Natural killer cell (primary cell): ENCODE measurements at regions not wholly inside any gene's neighbourhood (a gene's known extent, or its start where the extent isn't known, plus 50 kb on each side); places are given as distances from the start of the nearest gene placed in this dataset.

Experiments used
- ATAC-seq, 3 donors: fragments of 150-1000 bp in 2 of 3; fragments of 200-7000 bp in 1 of 3; cut with Tn5 transposase; 1 replicate in 1 of 3; 2 replicates in 2 of 3; pipeline ENCODE4 v1.10.0; 2021; ENCODE audit warnings: mild to moderate bottlenecking in 2 of 3, moderate library complexity in 2 of 3
- DNase-seq, 2 donors: peaks; one replicate each; pipeline versions ENCODE4 v3.0.0 to v3.0.0-alpha.2; 2013 to 2021; ENCODE audit warnings: mixed read lengths in 1 of 2
- H3K27ac ChIP-seq: one replicate; pipeline ENCODE4 v1.5.1; 2013; ENCODE audit warnings: mild to moderate bottlenecking, low read length
- H3K27me3 ChIP-seq: one replicate; pipeline ENCODE4 v1.6.1; 2013; ENCODE audit warnings: low read length; ENCODE audit not compliant: control insufficient read depth, insufficient read depth
- H3K36me3 ChIP-seq: one replicate; pipeline ENCODE4 v1.6.1; 2013; ENCODE audit warnings: low read length; ENCODE audit not compliant: control insufficient read depth, insufficient read depth
- H3K4me1 ChIP-seq: one replicate; pipeline ENCODE4 v1.6.1; 2013; ENCODE audit warnings: low read length; ENCODE audit not compliant: control insufficient read depth, insufficient read depth
- H3K4me3 ChIP-seq: one replicate; pipeline ENCODE4 v1.5.1; 2013; ENCODE audit warnings: low read length
- H3K9me3 ChIP-seq: one replicate; pipeline ENCODE4 v1.6.1; 2013; ENCODE audit warnings: low read length; ENCODE audit not compliant: control insufficient read depth, insufficient read depth
- H3K27ac Mint-ChIP-seq, 2 donors: one replicate each; pipeline ENCODE4 v1.8.0; 2022; ENCODE audit warnings: mild to moderate bottlenecking in 2 of 2, mixed read lengths in 2 of 2, moderate library complexity in 1 of 2
- H3K27me3 Mint-ChIP-seq, 2 donors: one replicate each; pipeline ENCODE4 v1.8.0; 2022; ENCODE audit warnings: low read depth in 2 of 2, mixed read lengths in 2 of 2
- H3K36me3 Mint-ChIP-seq: one replicate; pipeline ENCODE4 v1.8.0; 2022; ENCODE audit warnings: mixed read lengths
- H3K4me1 Mint-ChIP-seq, 2 donors: one replicate each; pipeline ENCODE4 v1.8.0; 2022; ENCODE audit warnings: mixed read lengths in 2 of 2
- H3K4me3 Mint-ChIP-seq: one replicate; pipeline ENCODE4 v1.8.0; 2022; ENCODE audit warnings: mild to moderate bottlenecking, moderate library complexity, mixed read lengths
- H3K9me3 Mint-ChIP-seq, 2 donors: one replicate each; pipeline ENCODE4 v1.8.0; 2022; ENCODE audit warnings: mixed read lengths in 2 of 2
- WGBS: methylation state at CpG from one replicate; pipeline ENCODE4 v1.1.7; 2013; ENCODE audit warnings: missing lambda C conversion rate; ENCODE audit not compliant: insufficient coverage; 5-methylcytosine and 5-hydroxymethylcytosine counted together
- intact Hi-C: fragments of 100-400 bp; cut with micrococcal nuclease; formaldehyde crosslinking; loops from one replicate; pipeline ENCODE4 v1.14.2; 2022
- TF ChIP-seq, protein P1 (sequence below): fragments of 200-600 bp; IDR thresholded peaks from one replicate; pipeline ENCODE4 v1.8.0; 2022; ENCODE audit warnings: antibody characterized with exemption

DNA sequence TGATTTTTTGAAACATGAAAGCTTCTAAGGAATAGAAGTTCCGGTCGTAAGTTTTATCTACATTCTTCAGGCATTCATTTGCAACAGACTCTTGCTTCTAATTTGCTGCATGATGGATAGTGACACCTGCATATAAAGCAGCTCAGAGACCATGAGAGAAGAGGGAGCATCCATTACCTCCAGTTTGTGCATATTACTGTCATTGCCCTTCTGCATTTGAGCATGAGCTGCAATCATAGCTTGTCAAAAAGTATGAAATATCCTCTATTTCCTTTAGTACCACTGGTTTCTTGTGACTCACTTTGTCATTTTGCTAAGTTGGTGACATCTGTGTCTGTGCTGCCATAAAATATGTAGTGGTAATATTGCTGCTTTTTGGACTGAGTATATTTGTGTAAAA, 160.1 kb upstream of the STAC start:
- H3K9me3 ChIP-seq, result no peaks in the 10 kb centered on the region
- no peaks in the 10 kb centered on the region for H3K27me3 ChIP-seq
- Mint-ChIP-seq H3K9me3 (peaks cover 11 to 19% of the 10 kb centered on the region in 2 donors), H3K27me3 (no peaks in the 10 kb centered on the region), H3K4me1 (no peaks in the 10 kb centered on the region), H3K4me3 (no peak overlapping the region), H3K27ac (no peak overlapping the region), H3K36me3 (no peaks in the 10 kb centered on the region)
- H3K4me3 ChIP-seq, result no peak overlapping the region
- ATAC-seq (no peak), DNase-seq (no peak)
- intact Hi-C loops, result no loop called here
- no peak overlapping the region for H3K27ac ChIP-seq
- TF ChIP-seq, protein P1, sequence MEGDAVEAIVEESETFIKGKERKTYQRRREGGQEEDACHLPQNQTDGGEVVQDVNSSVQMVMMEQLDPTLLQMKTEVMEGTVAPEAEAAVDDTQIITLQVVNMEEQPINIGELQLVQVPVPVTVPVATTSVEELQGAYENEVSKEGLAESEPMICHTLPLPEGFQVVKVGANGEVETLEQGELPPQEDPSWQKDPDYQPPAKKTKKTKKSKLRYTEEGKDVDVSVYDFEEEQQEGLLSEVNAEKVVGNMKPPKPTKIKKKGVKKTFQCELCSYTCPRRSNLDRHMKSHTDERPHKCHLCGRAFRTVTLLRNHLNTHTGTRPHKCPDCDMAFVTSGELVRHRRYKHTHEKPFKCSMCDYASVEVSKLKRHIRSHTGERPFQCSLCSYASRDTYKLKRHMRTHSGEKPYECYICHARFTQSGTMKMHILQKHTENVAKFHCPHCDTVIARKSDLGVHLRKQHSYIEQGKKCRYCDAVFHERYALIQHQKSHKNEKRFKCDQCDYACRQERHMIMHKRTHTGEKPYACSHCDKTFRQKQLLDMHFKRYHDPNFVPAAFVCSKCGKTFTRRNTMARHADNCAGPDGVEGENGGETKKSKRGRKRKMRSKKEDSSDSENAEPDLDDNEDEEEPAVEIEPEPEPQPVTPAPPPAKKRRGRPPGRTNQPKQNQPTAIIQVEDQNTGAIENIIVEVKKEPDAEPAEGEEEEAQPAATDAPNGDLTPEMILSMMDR, result no peak
- no peaks in the 10 kb centered on the region for H3K4me1 ChIP-seq
- WGBS, result 97% methylated on average over 2 of the region's 2 CpGs
- no peaks in the 10 kb centered on the region for H3K36me3 ChIP-seq

DNA sequence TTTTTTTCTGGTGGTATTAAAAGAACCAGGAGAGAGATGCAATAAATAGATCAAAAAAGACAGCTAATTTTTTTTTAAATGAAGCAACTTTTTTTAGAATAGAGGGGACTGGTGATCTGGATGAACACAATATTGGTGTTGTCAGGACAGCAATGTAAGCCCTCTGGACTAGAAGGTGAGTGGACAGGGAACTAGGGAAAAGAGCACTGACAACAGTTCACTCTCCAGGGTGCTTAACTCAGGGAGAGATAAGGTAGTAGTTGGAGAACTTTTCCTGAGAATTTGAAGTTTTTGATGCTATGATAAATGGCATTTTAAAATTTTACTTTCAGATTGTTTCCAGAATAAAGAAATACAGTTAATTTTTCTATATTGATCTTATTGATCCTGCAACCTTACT, 158.3 kb upstream of the STAC start:
- TF ChIP-seq, protein P1, result no peak
- Mint-ChIP-seq H3K36me3 (no peaks in the 10 kb centered on the region), H3K9me3 (peaks cover 11 to 19% of the 10 kb centered on the region in 2 donors), H3K4me1 (no peaks in the 10 kb centered on the region), H3K4me3 (no peak overlapping the region), H3K27me3 (no peaks in the 10 kb centered on the region), H3K27ac (no peak overlapping the region)
- ATAC-seq, result no peak
- Histone ChIP-seq H3K36me3 (no peaks in the 10 kb centered on the region), H3K4me3 (no peak overlapping the region), H3K27me3 (no peaks in the 10 kb centered on the region), H3K4me1 (no peaks in the 10 kb centered on the region), H3K27ac (no peak overlapping the region), H3K9me3 (no peaks in the 10 kb centered on the region)
- intact Hi-C loops, result no loop called here
- no peak for DNase-seq

DNA sequence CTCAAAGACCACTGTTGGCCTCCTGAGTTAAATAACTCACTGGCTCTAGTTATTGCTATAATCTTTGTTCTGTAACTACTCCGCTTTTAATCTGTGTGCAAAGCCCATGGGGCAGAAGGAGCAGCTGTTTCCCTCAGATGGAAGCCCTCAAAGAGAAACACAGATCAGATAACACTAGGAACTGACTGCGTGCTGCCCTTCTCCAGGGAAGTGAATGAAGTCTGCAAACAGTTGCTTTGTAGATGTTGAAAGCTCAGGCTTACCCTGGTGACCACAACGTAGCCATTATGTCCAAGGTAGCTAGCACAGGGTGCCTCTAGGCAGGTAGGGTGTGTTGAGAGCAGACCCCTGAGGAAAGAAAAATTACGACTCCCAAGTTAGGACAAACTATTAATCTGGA, 152.3 kb upstream of the STAC start:
- H3K9me3 Mint-ChIP-seq, result peaks cover 7 to 9% of the 10 kb centered on the region in 2 donors
- WGBS, result 33% methylated on average over 4 of the region's 4 CpGs
- TF ChIP-seq, protein P1, result no peak
- no peak overlapping the region for H3K4me3 Mint-ChIP-seq
- no peak for DNase-seq
- Histone ChIP-seq H3K36me3 (no peaks in the 10 kb centered on the region), H3K4me3 (no peak overlapping the region), H3K9me3 (no peaks in the 10 kb centered on the region), H3K4me1 (no peaks in the 10 kb centered on the region), H3K27me3 (no peaks in the 10 kb centered on the region), H3K27ac (no peak overlapping the region)
- no peak overlapping the region for H3K27ac Mint-ChIP-seq
- no peaks in the 10 kb centered on the region for H3K4me1 Mint-ChIP-seq
- no peaks in the 10 kb centered on the region for H3K27me3 Mint-ChIP-seq
- no peaks in the 10 kb centered on the region for H3K36me3 Mint-ChIP-seq
- no peak for ATAC-seq
- intact Hi-C loops, result no loop called here

DNA sequence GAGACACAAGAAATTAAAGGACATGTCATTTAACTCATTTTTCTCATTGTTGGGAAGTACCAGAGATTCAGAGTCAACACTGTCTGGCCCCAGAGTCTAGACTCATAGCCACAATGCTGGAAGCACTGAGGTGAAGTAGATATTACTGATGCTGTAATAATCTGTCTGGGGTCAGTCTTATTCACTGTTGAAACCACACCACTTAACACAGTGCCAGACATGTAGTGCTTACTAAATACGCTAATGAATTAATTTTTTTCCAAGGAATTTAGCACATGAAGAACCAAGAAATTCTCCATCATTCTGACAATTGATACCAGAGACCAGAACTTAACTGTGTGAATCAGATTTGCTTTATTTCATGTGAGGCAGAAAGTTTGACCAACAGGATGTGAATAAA, 150.8 kb upstream of the STAC start:
- no peaks in the 10 kb centered on the region for H3K36me3 ChIP-seq
- Mint-ChIP-seq H3K27me3 (no peaks in the 10 kb centered on the region), H3K27ac (no peak overlapping the region), H3K9me3 (peaks cover 6 to 9% of the 10 kb centered on the region in 2 donors), H3K4me3 (no peak overlapping the region), H3K36me3 (no peaks in the 10 kb centered on the region), H3K4me1 (no peaks in the 10 kb centered on the region)
- no peak overlapping the region for H3K27ac ChIP-seq
- no peaks in the 10 kb centered on the region for H3K4me1 ChIP-seq
- no peaks in the 10 kb centered on the region for H3K27me3 ChIP-seq
- no peak overlapping the region for H3K4me3 ChIP-seq
- WGBS, result 75% methylated on average over 1 of the region's 1 CpG
- DNase-seq, result no peak
- ATAC-seq, result no peak
- no peaks in the 10 kb centered on the region for H3K9me3 ChIP-seq
- TF ChIP-seq, protein P1, result no peak
- intact Hi-C loops, result no loop called here
